H1 (cell line): ENCODE measurements at regions not wholly inside any gene's neighbourhood (a gene's known extent, or its start where the extent isn't known, plus 50 kb on each side); places are given as distances from the start of the nearest gene placed in this dataset.

Experiments used
- CTCF ChIA-PET: fragments of 300-600 bp; sonication (Branson Sonifier 250); formaldehyde crosslinking; loops from one replicate; lab custom pipeline; 2021; ENCODE audit not compliant: partially characterized antibody; lab: Charles Lee
- POLR2A ChIA-PET: fragments of 300-600 bp; sonication (Branson Sonifier 250); formaldehyde crosslinking; loops from one replicate; lab custom pipeline; 2021; ENCODE audit warnings: inconsistent platforms; ENCODE audit not compliant: partially characterized antibody; lab: Charles Lee
- DNase-seq, 2 experiments: peaks; one replicate each; pipeline versions ENCODE4 v3.0.0 to v3.0.0-alpha.2; 2010 to 2022; ENCODE audit warnings: low spot score in 2 of 2, low read depth in 1 of 2, mixed read lengths in 1 of 2
- FAIRE-seq: peaks from 2 replicates; lab custom pipeline; 2011; peaks lifted over from hg19 to GRCh38; lab: Jason Lieb, UNC
- H2AFZ ChIP-seq: 2 replicates; pipeline ENCODE4 v1.8.1; 2012; ENCODE audit warnings: low read length, inconsistent platforms
- H2AK5ac ChIP-seq: 2 replicates; pipeline ENCODE4 v1.6.1; 2013; ENCODE audit warnings: low read depth, low read length
- H2BK120ac ChIP-seq: replicated peaks from 2 replicates; pipeline ENCODE3; 2013; ENCODE audit warnings: low read depth, low read length, inconsistent platforms
- H2BK12ac ChIP-seq: 2 replicates; pipeline ENCODE4 v1.6.1; 2013; ENCODE audit warnings: low read depth, low read length
- H2BK15ac ChIP-seq: 2 replicates; pipeline ENCODE4 v1.6.1; 2013; ENCODE audit warnings: low read length
- H2BK20ac ChIP-seq: 2 replicates; pipeline ENCODE4 v1.6.1; 2013; ENCODE audit warnings: low read length
- H2BK5ac ChIP-seq: 2 replicates; pipeline ENCODE4 v1.6.1; 2013; ENCODE audit warnings: low read depth, low read length
- H3K14ac ChIP-seq: 2 replicates; pipeline ENCODE4 v1.6.1; 2013; ENCODE audit warnings: inconsistent platforms; ENCODE audit not compliant: insufficient read length
- H3K18ac ChIP-seq: 2 replicates; pipeline ENCODE4 v1.6.1; 2013; ENCODE audit warnings: low read length; ENCODE audit errors: extremely low read depth
- H3K23ac ChIP-seq: 2 replicates; pipeline ENCODE4 v1.6.1; 2013; ENCODE audit warnings: inconsistent platforms; ENCODE audit not compliant: insufficient read length
- H3K23me2 ChIP-seq: 2 replicates; pipeline ENCODE4 v1.6.1; 2013; ENCODE audit warnings: low read depth, low read length
- H3K27ac ChIP-seq: 2 replicates; pipeline ENCODE4 v1.6.1; 2011; ENCODE audit warnings: low read depth, low read length, inconsistent platforms
- H3K27me3 ChIP-seq, 4 experiments: replicated peaks in 1 of 4; 1 replicate in 1 of 4; 2 replicates in 3 of 4; pipeline versions ENCODE4 v1.6.1 to v1.8.1; 2011 to 2013; ENCODE audit warnings: low read length in 3 of 4, mild to moderate bottlenecking in 3 of 4, inconsistent platforms in 2 of 4, mixed read lengths in 2 of 4, moderate library complexity in 1 of 4; ENCODE audit not compliant: control insufficient read depth in 3 of 4, insufficient read depth in 3 of 4; ENCODE audit errors: extremely low read depth in 1 of 4
- H3K36me3 ChIP-seq, 4 experiments: 2 replicates each; pipeline versions ENCODE4 v1.6.1 to v1.8.1; 2011 to 2013; ENCODE audit warnings: mild to moderate bottlenecking in 4 of 4, low read length in 3 of 4, moderate library complexity in 2 of 4, control low read depth in 1 of 4, inconsistent platforms in 1 of 4; ENCODE audit not compliant: insufficient read depth in 4 of 4, control insufficient read depth in 2 of 4
- H3K4ac ChIP-seq: replicated peaks from 2 replicates; pipeline ENCODE3; 2013; ENCODE audit warnings: low read length, low read depth, mixed read lengths, inconsistent platforms; ENCODE audit not compliant: insufficient read length
- H3K4me1 ChIP-seq, 4 experiments: replicated peaks in 1 of 4; 1 replicate in 1 of 4; 2 replicates in 3 of 4; pipeline versions ENCODE4 v1.6.1 to v1.8.1; 2011 to 2013; ENCODE audit warnings: low read length in 3 of 4, inconsistent platforms in 2 of 4, mixed read lengths in 1 of 4; ENCODE audit not compliant: insufficient read depth in 4 of 4, control insufficient read depth in 3 of 4
- H3K4me2 ChIP-seq, 2 experiments: 2 replicates each; pipeline versions ENCODE4 v1.6.1 to v1.8.1; 2011 to 2013; ENCODE audit warnings: low read depth in 2 of 2, low read length in 2 of 2, control low read depth in 1 of 2, inconsistent platforms in 1 of 2, mild to moderate bottlenecking in 1 of 2; ENCODE audit not compliant: insufficient read depth in 1 of 2
- H3K4me3 ChIP-seq, 4 experiments: fragments of 200-600, 300-600 bp in 1 of 4; sonication (generic), shearing (Covaris generic), sonication (Bioruptor Twin) in 1 of 4; 2 replicates each; pipeline versions ENCODE4 v1.5.1 to v1.8.1; 2011 to 2016; ENCODE audit warnings: low read length in 4 of 4, low read depth in 3 of 4, control low read depth in 2 of 4, inconsistent platforms in 2 of 4, mild to moderate bottlenecking in 2 of 4, mixed read lengths in 1 of 4, moderate library complexity in 1 of 4; ENCODE audit not compliant: insufficient read depth in 2 of 4; ENCODE audit errors: extremely low read depth in 1 of 4
- H3K56ac ChIP-seq: replicated peaks from 2 replicates; pipeline ENCODE3; 2013; ENCODE audit warnings: low read depth, mild to moderate bottlenecking, mixed read lengths, low read length, inconsistent platforms; ENCODE audit not compliant: insufficient read length
- H3K79me1 ChIP-seq: 2 replicates; pipeline ENCODE4 v1.6.1; 2013; ENCODE audit warnings: low read depth, low read length, control low read depth
- H3K79me2 ChIP-seq, 2 experiments: 2 replicates each; pipeline versions ENCODE4 v1.6.1 to v1.8.1; 2012 to 2013; ENCODE audit warnings: low read length in 2 of 2, mild to moderate bottlenecking in 2 of 2, inconsistent platforms in 1 of 2; ENCODE audit not compliant: insufficient read depth in 2 of 2, control insufficient read depth in 1 of 2
- H3K9ac ChIP-seq, 4 experiments: replicated peaks in 1 of 4; 1 replicate in 1 of 4; 2 replicates in 3 of 4; pipeline versions ENCODE4 v1.6.1 to v1.8.1; 2011 to 2013; ENCODE audit warnings: low read depth in 3 of 4, low read length in 3 of 4, control low read depth in 2 of 4, mild to moderate bottlenecking in 2 of 4, moderate library complexity in 2 of 4, inconsistent platforms in 1 of 4; ENCODE audit errors: extremely low read depth in 1 of 4
- H3K9me3 ChIP-seq, 2 experiments: 2 replicates each; pipeline versions ENCODE4 v1.6.1 to v1.8.1; 2012 to 2013; ENCODE audit warnings: mild to moderate bottlenecking in 2 of 2, moderate library complexity in 2 of 2, control low read depth in 1 of 2, inconsistent platforms in 1 of 2, low read depth in 1 of 2, low read length in 1 of 2, mixed read lengths in 1 of 2; ENCODE audit not compliant: insufficient read depth in 2 of 2
- H4K20me1 ChIP-seq, 2 experiments: replicated peaks in 1 of 2; 2 replicates each; pipeline versions ENCODE3 to v1.8.1; 2011 to 2013; ENCODE audit warnings: inconsistent platforms in 2 of 2, low read length in 2 of 2, mild to moderate bottlenecking in 1 of 2; ENCODE audit not compliant: insufficient read depth in 2 of 2, control insufficient read depth in 1 of 2
- H4K5ac ChIP-seq: 2 replicates; pipeline ENCODE4 v1.6.1; 2013; ENCODE audit warnings: low read length, low read depth, mixed read lengths, inconsistent platforms; ENCODE audit not compliant: insufficient read length
- H4K8ac ChIP-seq: 2 replicates; pipeline ENCODE4 v1.8.0; 2013; ENCODE audit warnings: mild to moderate bottlenecking, moderate library complexity, low read length, inconsistent platforms; ENCODE audit not compliant: insufficient read depth; ENCODE audit errors: extremely low read depth
- H4K91ac ChIP-seq: replicated peaks from 2 replicates; pipeline ENCODE3; 2013; ENCODE audit warnings: low read length, mixed read lengths, inconsistent platforms; ENCODE audit not compliant: insufficient read length
- CHD2 ChIP-seq: IDR thresholded peaks from 2 replicates; pipeline ENCODE4 v1.6.1; 2012; ENCODE audit warnings: low read length, improper control_type of control experiment
- WGBS, 2 experiments: shearing (Covaris generic) in 1 of 2; methylation state at CpG; one replicate each; pipeline versions ENCODE4 v1.1.6 to v1.1.7; 2013 to 2015; ENCODE audit warnings: low lambda C conversion rate in 2 of 2, mixed read lengths in 2 of 2, inconsistent platforms in 1 of 2, low coverage in 1 of 2, missing lambda C conversion rate in 1 of 2; ENCODE audit not compliant: insufficient replicate concordance in 2 of 2, insufficient coverage in 1 of 2, insufficient read length in 1 of 2; ENCODE audit errors: extremely low coverage in 1 of 2, missing lambda C conversion rate in 1 of 2; 5-methylcytosine and 5-hydroxymethylcytosine counted together
- TF ChIP-seq, protein P1 (sequence below): IDR thresholded peaks from 2 replicates; pipeline ENCODE4 v1.6.1; 2011; ENCODE audit warnings: low read depth, mild to moderate bottlenecking, low read length; ENCODE audit not compliant: insufficient read depth

GRCh38 chr10:3008518-3009195, 58.7 kb upstream of the PFKP start:
- Histone ChIP-seq H3K9ac (no peak overlapping the region), H2BK120ac (no peak overlapping the region), H2BK15ac (no peak overlapping the region), H2AK5ac (no peak overlapping the region), H3K18ac (no peak overlapping the region), H2BK20ac (no peak overlapping the region), H3K23ac (no peak overlapping the region), H3K9me3 (no peaks in the 10 kb centered on the region), H2BK5ac (no peak overlapping the region), H2BK12ac (no peak overlapping the region), H3K4me1 (0 out of 7 replicates have a peak, but pooled peaks cover 0 to 2% (median 0%) of the 10 kb centered on the region in 4 experiments), H4K5ac (no peak overlapping the region), H3K79me2 (no peaks in the 10 kb centered on the region), H4K91ac (no peak overlapping the region), H3K27ac (no peak overlapping the region)
- FAIRE-seq, result no peak
- POLR2A ChIA-PET, result no interaction called here
- 94% methylated on average over 12 of the region's 12 CpGs; no CpG with 5 or more reads in 1 of the 2 experiments for WGBS, 2 experiments
- TF ChIP-seq, protein P1, sequence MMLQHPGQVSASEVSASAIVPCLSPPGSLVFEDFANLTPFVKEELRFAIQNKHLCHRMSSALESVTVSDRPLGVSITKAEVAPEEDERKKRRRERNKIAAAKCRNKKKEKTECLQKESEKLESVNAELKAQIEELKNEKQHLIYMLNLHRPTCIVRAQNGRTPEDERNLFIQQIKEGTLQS, result no peak
- TF ChIP-seq CHD2, result no peak
- TF ChIP-seq, all 59 proteins: peak for 0
- no peak overlapping the region for H3K4me2 ChIP-seq
- no peaks in the 10 kb centered on the region; a peak in 3 of 7 replicates for H3K27me3 ChIP-seq
- no peak overlapping the region for H2AFZ ChIP-seq
- CTCF ChIA-PET, result interaction anchor here (0.6 to 2.3 kb wide), 2 partner anchors 35 to 640 kb away, joined by 3 to 10 read pairs; no protein-coding TSS in a partner anchor
- no peaks in the 10 kb centered on the region for H3K23me2 ChIP-seq
- H3K14ac ChIP-seq, result no peak overlapping the region
- no peak overlapping the region for H3K4me3 ChIP-seq
- no peak overlapping the region for H3K4ac ChIP-seq
- H4K8ac ChIP-seq, result no peak overlapping the region
- no peaks in the 10 kb centered on the region for H4K20me1 ChIP-seq
- no peak for DNase-seq
- no peaks in the 10 kb centered on the region for H3K79me1 ChIP-seq
- H3K36me3 ChIP-seq, result no peaks in the 10 kb centered on the region
- H3K56ac ChIP-seq, result no peak overlapping the region
